ENCODE measurements at regions not wholly inside any gene's neighbourhood (a gene's known extent, or its start where the extent isn't known, plus 50 kb on each side); places are given as distances from the start of the nearest gene placed in this dataset.

DNA sequence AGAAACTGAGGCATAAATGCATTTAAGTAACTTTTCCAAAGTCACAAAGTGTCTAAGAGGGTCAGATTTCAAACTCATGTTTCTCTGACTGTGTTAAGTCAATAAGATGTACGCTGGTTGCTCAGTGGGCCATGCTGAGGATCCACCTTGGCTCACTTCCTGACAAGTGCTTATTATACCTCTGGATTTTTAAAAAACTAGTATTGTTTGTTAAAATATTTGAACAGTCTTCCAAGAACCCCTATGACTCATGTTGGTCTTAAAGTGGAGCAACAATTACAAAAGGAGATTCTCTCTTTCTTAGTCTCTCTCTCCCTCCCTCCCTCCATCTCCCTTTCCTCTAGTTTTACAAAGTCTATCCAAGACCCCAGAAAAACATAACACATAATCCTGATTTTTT lies 1050.2 kb downstream of the AGBL1 start:
- Histone ChIP-seq H3K4me3 (replicated peaks; ENCODE audit: insufficient read depth, low read length) (no peak overlapping the region), H3K27ac (replicated peaks) (no peak overlapping the region), H3K27me3 (ENCODE audit: insufficient read depth, poor library complexity, severe bottlenecking) (no peaks in the 10 kb centered on the region)
- DNase-seq (ENCODE audit: low read depth in 1 of 2, low spot score in 1 of 2): no peak
- TF ChIP-seq GABPA (IDR thresholded peaks at IDR 0.05; ENCODE audit: low read depth) (no peak), SPI1 (IDR thresholded peaks at IDR 0.05; ENCODE audit: borderline replicate concordance, low read depth) (no peak), POLR2AphosphoS5 (IDR thresholded peaks at IDR 0.05; ENCODE audit: low read depth) (no peak)
- TF ChIP-seq, protein P1, sequence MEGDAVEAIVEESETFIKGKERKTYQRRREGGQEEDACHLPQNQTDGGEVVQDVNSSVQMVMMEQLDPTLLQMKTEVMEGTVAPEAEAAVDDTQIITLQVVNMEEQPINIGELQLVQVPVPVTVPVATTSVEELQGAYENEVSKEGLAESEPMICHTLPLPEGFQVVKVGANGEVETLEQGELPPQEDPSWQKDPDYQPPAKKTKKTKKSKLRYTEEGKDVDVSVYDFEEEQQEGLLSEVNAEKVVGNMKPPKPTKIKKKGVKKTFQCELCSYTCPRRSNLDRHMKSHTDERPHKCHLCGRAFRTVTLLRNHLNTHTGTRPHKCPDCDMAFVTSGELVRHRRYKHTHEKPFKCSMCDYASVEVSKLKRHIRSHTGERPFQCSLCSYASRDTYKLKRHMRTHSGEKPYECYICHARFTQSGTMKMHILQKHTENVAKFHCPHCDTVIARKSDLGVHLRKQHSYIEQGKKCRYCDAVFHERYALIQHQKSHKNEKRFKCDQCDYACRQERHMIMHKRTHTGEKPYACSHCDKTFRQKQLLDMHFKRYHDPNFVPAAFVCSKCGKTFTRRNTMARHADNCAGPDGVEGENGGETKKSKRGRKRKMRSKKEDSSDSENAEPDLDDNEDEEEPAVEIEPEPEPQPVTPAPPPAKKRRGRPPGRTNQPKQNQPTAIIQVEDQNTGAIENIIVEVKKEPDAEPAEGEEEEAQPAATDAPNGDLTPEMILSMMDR (IDR thresholded peaks at IDR 0.05; ENCODE audit: insufficient read depth, low read length): no peak
- TF ChIP-seq, protein P2, sequence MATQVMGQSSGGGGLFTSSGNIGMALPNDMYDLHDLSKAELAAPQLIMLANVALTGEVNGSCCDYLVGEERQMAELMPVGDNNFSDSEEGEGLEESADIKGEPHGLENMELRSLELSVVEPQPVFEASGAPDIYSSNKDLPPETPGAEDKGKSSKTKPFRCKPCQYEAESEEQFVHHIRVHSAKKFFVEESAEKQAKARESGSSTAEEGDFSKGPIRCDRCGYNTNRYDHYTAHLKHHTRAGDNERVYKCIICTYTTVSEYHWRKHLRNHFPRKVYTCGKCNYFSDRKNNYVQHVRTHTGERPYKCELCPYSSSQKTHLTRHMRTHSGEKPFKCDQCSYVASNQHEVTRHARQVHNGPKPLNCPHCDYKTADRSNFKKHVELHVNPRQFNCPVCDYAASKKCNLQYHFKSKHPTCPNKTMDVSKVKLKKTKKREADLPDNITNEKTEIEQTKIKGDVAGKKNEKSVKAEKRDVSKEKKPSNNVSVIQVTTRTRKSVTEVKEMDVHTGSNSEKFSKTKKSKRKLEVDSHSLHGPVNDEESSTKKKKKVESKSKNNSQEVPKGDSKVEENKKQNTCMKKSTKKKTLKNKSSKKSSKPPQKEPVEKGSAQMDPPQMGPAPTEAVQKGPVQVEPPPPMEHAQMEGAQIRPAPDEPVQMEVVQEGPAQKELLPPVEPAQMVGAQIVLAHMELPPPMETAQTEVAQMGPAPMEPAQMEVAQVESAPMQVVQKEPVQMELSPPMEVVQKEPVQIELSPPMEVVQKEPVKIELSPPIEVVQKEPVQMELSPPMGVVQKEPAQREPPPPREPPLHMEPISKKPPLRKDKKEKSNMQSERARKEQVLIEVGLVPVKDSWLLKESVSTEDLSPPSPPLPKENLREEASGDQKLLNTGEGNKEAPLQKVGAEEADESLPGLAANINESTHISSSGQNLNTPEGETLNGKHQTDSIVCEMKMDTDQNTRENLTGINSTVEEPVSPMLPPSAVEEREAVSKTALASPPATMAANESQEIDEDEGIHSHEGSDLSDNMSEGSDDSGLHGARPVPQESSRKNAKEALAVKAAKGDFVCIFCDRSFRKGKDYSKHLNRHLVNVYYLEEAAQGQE (IDR thresholded peaks at IDR 0.05; ENCODE audit: insufficient replicate concordance, low read depth): no peak

DNA sequence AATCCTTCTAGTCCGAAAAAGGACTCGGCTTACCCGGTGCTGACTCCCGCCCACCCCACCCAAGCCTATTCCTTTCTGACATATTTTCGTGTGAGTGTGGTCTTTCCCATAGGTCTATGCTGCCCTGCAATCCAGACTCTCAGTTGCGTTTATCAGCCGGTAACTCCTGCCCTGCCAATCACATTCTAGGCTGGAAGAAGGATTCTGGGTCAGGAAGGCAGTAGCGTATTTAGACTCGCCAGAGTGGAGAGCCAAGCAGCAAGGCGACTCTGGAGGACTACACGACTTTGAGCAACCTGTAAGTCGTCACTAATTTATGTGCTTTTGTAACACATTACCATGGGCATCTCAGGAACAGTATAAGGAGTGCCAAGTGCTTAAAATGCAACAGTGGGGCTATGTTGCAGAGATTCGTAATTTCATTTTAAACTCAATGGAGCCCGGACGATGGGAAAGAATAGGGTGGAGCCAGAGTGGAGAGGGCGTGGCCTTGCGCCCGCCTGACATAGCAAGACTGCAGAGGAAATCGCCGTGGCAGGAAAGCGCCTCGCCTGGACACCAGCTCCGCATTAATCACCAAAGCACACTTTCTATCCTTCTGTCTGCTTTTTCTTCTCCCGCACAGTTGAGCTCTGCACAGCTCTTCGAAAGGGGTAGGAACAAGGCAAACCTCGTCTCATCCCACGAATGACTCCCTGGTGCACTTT lies 1044.2 kb downstream of the AGBL1 start:
- H3K27ac ChIP-seq (replicated peaks): no peak overlapping the region
- H3K27me3 ChIP-seq (ENCODE audit: insufficient read depth, poor library complexity, severe bottlenecking): no peaks in the 10 kb centered on the region
- DNase-seq (ENCODE audit: low read depth in 1 of 2, low spot score in 1 of 2): no peak
- H3K4me3 ChIP-seq (replicated peaks; ENCODE audit: insufficient read depth, low read length): no peak overlapping the region
- no peak for TF ChIP-seq GABPA (IDR thresholded peaks at IDR 0.05; ENCODE audit: low read depth)

DNA sequence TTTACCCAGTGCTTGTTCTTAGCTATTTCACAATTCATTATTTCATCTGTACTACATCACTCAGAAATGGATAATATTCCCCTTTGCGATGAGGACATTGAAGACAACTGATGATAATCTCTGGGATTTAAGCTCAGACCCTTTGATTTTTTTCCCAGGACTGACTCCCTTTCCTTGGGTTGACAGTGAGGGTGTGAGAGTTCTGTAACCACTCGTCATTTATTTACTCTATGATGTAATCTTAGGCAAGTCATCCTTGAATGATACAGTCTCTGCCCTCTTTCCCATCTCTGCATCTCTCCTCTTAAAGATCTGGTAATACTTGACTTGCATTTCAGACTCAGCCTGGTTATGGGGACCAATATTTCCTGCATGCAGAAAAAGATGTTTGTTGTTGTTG lies 1041.7 kb downstream of the AGBL1 start:
- Histone ChIP-seq H3K27me3 (ENCODE audit: insufficient read depth, poor library complexity, severe bottlenecking) (no peaks in the 10 kb centered on the region), H3K27ac (replicated peaks) (no peak overlapping the region), H3K4me3 (replicated peaks; ENCODE audit: insufficient read depth, low read length) (no peak overlapping the region)
- DNase-seq (ENCODE audit: low read depth in 1 of 2, low spot score in 1 of 2): no peak
- TF ChIP-seq POLR2AphosphoS5 (IDR thresholded peaks at IDR 0.05; ENCODE audit: low read depth) (no peak), SPI1 (IDR thresholded peaks at IDR 0.05; ENCODE audit: borderline replicate concordance, low read depth) (no peak), GABPA (IDR thresholded peaks at IDR 0.05; ENCODE audit: low read depth) (no peak)
- TF ChIP-seq, protein P2 (IDR thresholded peaks at IDR 0.05; ENCODE audit: insufficient replicate concordance, low read depth): no peak
- TF ChIP-seq, protein P1 (IDR thresholded peaks at IDR 0.05; ENCODE audit: insufficient read depth, low read length): no peak

DNA sequence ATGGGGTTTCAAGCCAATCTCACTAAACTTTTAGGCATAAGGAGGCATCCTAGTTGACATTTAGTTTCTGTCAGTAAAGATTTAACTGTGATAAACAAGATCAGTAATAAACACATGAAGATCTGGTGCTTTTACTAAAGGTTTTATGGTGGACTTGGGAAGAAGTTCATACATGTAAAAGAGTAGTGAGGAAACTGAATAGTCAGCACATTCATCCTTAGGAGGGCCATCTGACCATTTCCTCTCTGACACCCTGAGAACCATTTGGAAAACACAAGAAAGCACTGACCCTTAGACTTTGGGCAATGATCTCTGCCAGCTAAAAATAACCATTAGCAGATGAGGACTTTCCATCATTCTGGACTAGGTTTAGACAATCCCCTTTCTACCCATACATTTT lies 1040.9 kb downstream of the AGBL1 start:
- no peak for DNase-seq (ENCODE audit: low read depth in 1 of 2, low spot score in 1 of 2)
- TF ChIP-seq SPI1 (IDR thresholded peaks at IDR 0.05; ENCODE audit: borderline replicate concordance, low read depth) (no peak), GABPA (IDR thresholded peaks at IDR 0.05; ENCODE audit: low read depth) (no peak), POLR2AphosphoS5 (IDR thresholded peaks at IDR 0.05; ENCODE audit: low read depth) (no peak)
- TF ChIP-seq, protein P2 (IDR thresholded peaks at IDR 0.05; ENCODE audit: insufficient replicate concordance, low read depth): no peak
- TF ChIP-seq, protein P1 (IDR thresholded peaks at IDR 0.05; ENCODE audit: insufficient read depth, low read length): no peak

More for the DNA sequence above, 1040.9 kb downstream of the AGBL1 start:
- Histone ChIP-seq H3K4me3 (replicated peaks; ENCODE audit: insufficient read depth, low read length) (no peak overlapping the region), H3K27ac (replicated peaks) (no peak overlapping the region), H3K27me3 (ENCODE audit: insufficient read depth, poor library complexity, severe bottlenecking) (no peaks in the 10 kb centered on the region)

Data from HL-60 (cell line).